GM18951 (cell line): ENCODE measurements at regions not wholly inside any gene's neighbourhood (a gene's known extent, or its start where the extent isn't known, plus 50 kb on each side); places are given as distances from the start of the nearest gene placed in this dataset.

Experiments used
- POLR2A ChIP-seq: IDR thresholded peaks from 4 replicates; pipeline ENCODE4 v1.6.1; 2011; ENCODE audit warnings: mild to moderate bottlenecking; ENCODE audit not compliant: insufficient read length, insufficient read depth; ENCODE audit errors: extremely low read depth
- in situ Hi-C: fragments of 300-500 bp; cut with MboI; formaldehyde crosslinking; loops from one replicate; pipeline ENCODE4 v1.12.0; 2022; ENCODE audit warnings: low sequenced_read_pairs, mixed read lengths, inconsistent platforms; ENCODE audit not compliant: unreplicated experiment

GRCh38 chr2:156038021-156038420 is 294.5 kb downstream of the NR4A2 start:
- in situ Hi-C loops = no loop called here
- no peak for TF ChIP-seq POLR2A

- in situ Hi-C loops = no loop called here
- TF ChIP-seq POLR2A = no peak
Observed at GRCh38 chr2:156037482-156037881, 295.0 kb downstream of the NR4A2 start.

- TF ChIP-seq POLR2A = no peak
- in situ Hi-C loops = no loop called here
Observed at GRCh38 chr2:156031121-156031520, 301.4 kb downstream of the NR4A2 start.

GRCh38 chr2:156023229-156023869 is 309.2 kb downstream of the NR4A2 start:
- in situ Hi-C loops = no loop called here
- TF ChIP-seq POLR2A = no peak

GRCh38 chr2:156021146-156022040 is 311.1 kb downstream of the NR4A2 start:
- no peak for TF ChIP-seq POLR2A
- in situ Hi-C loops = no loop called here

GRCh38 chr2:156019341-156019740 is 313.2 kb downstream of the NR4A2 start:
- in situ Hi-C loops = no loop called here
- no peak for TF ChIP-seq POLR2A

GRCh38 chr2:156017341-156017885 is 315.1 kb downstream of the NR4A2 start:
- TF ChIP-seq POLR2A = no peak
- in situ Hi-C loops = no loop called here

GRCh38 chr2:156009293-156009692 is 323.2 kb downstream of the NR4A2 start:
- TF ChIP-seq POLR2A = no peak
- in situ Hi-C loops = no loop called here

- in situ Hi-C loops = no loop called here
- no peak for TF ChIP-seq POLR2A
Observed at GRCh38 chr2:156006721-156007618, 325.6 kb downstream of the NR4A2 start.

GRCh38 chr2:156005999-156006712 is 326.4 kb downstream of the NR4A2 start:
- no peak for TF ChIP-seq POLR2A
- in situ Hi-C loops = no loop called here

GRCh38 chr2:156005531-156005930 is 327.0 kb downstream of the NR4A2 start:
- no peak for TF ChIP-seq POLR2A
- in situ Hi-C loops = no loop called here

- no peak for TF ChIP-seq POLR2A
- in situ Hi-C loops = no loop called here
Observed at GRCh38 chr2:156004459-156004858, 328.1 kb downstream of the NR4A2 start.
